Coronary artery (tissue), 2 donors: ENCODE measurements at regions not wholly inside any gene's neighbourhood (a gene's known extent, or its start where the extent isn't known, plus 50 kb on each side); places are given as distances from the start of the nearest gene placed in this dataset.

ENCODE experiments used
- DNase-seq: peaks from one replicate; pipeline ENCODE4 v3.0.0-alpha.2; 2017; ENCODE audit warnings: low spot score
- H3K27ac ChIP-seq, 2 donors: fragments of 200-600 bp; sonication (generic); one replicate each; pipeline ENCODE4 v1.5.1; 2016 to 2019
- H3K4me3 ChIP-seq: fragments of 200-600 bp; sonication (generic); 2 replicates; pipeline ENCODE4 v1.5.1; 2016; ENCODE audit warnings: mild to moderate bottlenecking, moderate library complexity
- CTCF ChIP-seq: fragments of 200-600 bp; sonication (generic); IDR thresholded peaks from one replicate; pipeline ENCODE4 v1.5.1; 2019; ENCODE audit warnings: antibody characterized with exemption

GRCh38 chr4:85154591-85154990 is 188.1 kb upstream of the WDFY3 start:
- no peak for DNase-seq
- Histone ChIP-seq H3K27ac (no peak overlapping the region), H3K4me3 (no peak overlapping the region)
- no peak for TF ChIP-seq CTCF

- no peak overlapping the region for H3K27ac ChIP-seq
- DNase-seq = no peak
- no peak overlapping the region for H3K4me3 ChIP-seq
- no peak for TF ChIP-seq CTCF
These were observed 199.3 kb upstream of the WDFY3 start for GRCh38 chr4:85165808-85166207.

GRCh38 chr4:85166318-85166717 is 199.8 kb upstream of the WDFY3 start:
- H3K27ac ChIP-seq = no peak overlapping the region

GRCh38 chr4:85168234-85168834 is 201.8 kb upstream of the WDFY3 start:
- H3K27ac ChIP-seq = no peak overlapping the region
- no peak for TF ChIP-seq CTCF
- H3K4me3 ChIP-seq = no peak overlapping the region
- no peak for DNase-seq

More at GRCh38 chr4:85166318-85166717, 199.8 kb upstream of the WDFY3 start:
- TF ChIP-seq CTCF = no peak
- H3K4me3 ChIP-seq = no peak overlapping the region
- no peak for DNase-seq

GRCh38 chr4:85170241-85170640 is 203.8 kb upstream of the WDFY3 start:
- H3K4me3 ChIP-seq = no peak overlapping the region
- H3K27ac ChIP-seq = no peak overlapping the region
- no peak for DNase-seq
- no peak for TF ChIP-seq CTCF

- no peak for DNase-seq
- no peak overlapping the region for H3K4me3 ChIP-seq
- TF ChIP-seq CTCF = no peak
- no peak overlapping the region for H3K27ac ChIP-seq
These were observed 208.7 kb upstream of the WDFY3 start for GRCh38 chr4:85175190-85175589.

- Histone ChIP-seq H3K4me3 (no peak overlapping the region), H3K27ac (no peak overlapping the region)
- TF ChIP-seq CTCF = no peak
- no peak for DNase-seq
These were observed 210.6 kb upstream of the WDFY3 start for GRCh38 chr4:85177092-85177491.
